ENCODE measurements at regions not wholly inside any gene's neighbourhood (a gene's known extent, or its start where the extent isn't known, plus 50 kb on each side); places are given as distances from the start of the nearest gene placed in this dataset.

DNA sequence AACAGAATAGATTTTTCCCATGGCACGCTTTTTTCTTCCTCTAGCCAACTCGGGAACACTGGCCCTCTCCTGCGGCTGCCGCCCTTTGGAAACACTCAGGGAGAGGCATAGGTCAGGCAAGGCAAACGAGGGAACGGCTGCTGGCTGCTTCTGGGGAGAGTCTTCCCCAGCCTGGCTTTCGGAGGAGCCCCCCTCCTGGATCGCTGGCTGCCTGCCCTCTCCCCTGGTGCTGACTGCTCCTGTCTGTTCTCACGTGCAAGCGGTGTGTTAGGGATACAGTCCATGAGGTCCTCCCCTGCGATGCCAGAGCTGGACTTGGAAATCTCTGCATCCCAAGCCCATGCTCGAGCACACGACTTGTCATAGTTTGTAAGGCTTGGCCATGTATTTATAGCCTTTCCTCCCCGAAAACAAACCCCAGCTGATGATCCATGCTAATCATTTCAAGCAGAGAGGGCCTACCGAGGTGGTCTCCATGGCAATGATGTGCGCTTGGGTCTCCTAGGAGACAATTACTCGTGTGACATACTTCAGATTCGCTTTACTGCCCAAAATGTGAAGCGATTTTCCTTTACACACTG lies 315.6 kb upstream of the ATP10A start:
- TF ChIP-seq, protein P1, sequence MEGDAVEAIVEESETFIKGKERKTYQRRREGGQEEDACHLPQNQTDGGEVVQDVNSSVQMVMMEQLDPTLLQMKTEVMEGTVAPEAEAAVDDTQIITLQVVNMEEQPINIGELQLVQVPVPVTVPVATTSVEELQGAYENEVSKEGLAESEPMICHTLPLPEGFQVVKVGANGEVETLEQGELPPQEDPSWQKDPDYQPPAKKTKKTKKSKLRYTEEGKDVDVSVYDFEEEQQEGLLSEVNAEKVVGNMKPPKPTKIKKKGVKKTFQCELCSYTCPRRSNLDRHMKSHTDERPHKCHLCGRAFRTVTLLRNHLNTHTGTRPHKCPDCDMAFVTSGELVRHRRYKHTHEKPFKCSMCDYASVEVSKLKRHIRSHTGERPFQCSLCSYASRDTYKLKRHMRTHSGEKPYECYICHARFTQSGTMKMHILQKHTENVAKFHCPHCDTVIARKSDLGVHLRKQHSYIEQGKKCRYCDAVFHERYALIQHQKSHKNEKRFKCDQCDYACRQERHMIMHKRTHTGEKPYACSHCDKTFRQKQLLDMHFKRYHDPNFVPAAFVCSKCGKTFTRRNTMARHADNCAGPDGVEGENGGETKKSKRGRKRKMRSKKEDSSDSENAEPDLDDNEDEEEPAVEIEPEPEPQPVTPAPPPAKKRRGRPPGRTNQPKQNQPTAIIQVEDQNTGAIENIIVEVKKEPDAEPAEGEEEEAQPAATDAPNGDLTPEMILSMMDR (conservative IDR thresholded peaks at IDR 0.05; ENCODE audit: low read length): no peak
- no peak overlapping the region for H3K4me3 ChIP-seq (ENCODE audit: low read length)
- DNase-seq (ENCODE audit: low read depth): no peak

DNA sequence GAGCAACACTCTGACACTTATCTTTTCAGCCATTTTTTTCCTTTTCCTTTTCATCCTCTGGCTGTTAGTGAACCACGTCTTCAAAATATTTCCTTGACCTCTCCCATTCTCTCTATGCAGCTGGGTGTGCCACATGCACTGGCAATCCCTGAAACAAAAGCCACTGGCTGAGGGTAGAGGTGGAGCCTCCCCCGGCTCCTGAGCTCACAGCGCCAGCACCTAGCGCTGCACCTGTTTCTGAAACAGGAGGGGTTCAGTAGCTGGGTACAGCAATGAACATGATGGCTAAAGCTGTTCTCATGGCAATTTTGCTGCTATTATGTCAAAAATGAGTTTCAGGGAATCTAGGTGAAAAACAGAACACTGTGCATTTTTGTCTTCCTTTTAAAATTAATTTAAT lies 314.7 kb upstream of the ATP10A start:
- no peak overlapping the region for H3K4me3 ChIP-seq (ENCODE audit: low read length)
- TF ChIP-seq, protein P1 (conservative IDR thresholded peaks at IDR 0.05; ENCODE audit: low read length): no peak
- DNase-seq (ENCODE audit: low read depth): no peak

DNA sequence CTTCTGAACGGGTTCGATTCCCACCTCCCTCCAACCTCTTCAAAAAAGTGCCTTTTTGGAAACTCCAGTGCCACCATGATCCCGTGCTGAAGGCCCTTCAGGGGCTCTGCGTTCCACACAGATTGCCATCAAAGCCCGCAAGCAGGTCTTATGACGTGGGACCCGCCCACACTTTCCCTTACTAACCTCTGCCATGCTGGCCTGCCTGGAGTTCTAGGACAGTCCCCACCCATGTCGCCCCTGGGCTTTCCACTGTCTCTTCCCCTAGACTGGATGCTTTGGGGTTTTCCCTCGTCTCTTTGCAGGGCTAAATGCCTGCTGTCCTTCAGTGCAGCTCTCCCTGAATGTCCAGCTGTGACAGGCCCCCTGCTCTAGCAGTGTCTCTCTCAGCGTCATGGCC lies 313.7 kb upstream of the ATP10A start:
- H3K4me3 ChIP-seq (ENCODE audit: low read length): no peak overlapping the region
- TF ChIP-seq, protein P1 (conservative IDR thresholded peaks at IDR 0.05; ENCODE audit: low read length): no peak
- DNase-seq (ENCODE audit: low read depth): no peak

DNA sequence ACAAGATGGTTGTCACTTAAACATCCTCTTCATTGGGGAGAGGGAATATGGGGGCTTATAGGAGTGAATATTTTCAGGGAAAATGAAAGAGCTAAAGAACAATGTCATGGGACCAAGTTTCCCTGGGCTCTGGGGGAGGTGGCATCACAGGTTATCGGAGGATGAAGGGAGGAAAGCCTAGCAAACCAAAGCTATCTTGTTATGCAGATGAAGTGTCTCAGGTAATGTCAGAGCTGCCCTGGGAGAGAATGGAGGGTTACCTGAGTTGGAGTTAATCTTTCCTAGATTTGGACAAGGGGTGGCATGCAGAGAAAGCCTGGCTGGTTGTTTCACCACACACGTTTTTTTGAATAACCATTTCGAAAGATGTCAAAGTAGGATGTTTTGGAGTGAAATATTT lies 308.1 kb upstream of the ATP10A start:
- DNase-seq (ENCODE audit: low read depth): no peak
- TF ChIP-seq, protein P1 (conservative IDR thresholded peaks at IDR 0.05; ENCODE audit: low read length): no peak
- H3K4me3 ChIP-seq (ENCODE audit: low read length): no peak overlapping the region

DNA sequence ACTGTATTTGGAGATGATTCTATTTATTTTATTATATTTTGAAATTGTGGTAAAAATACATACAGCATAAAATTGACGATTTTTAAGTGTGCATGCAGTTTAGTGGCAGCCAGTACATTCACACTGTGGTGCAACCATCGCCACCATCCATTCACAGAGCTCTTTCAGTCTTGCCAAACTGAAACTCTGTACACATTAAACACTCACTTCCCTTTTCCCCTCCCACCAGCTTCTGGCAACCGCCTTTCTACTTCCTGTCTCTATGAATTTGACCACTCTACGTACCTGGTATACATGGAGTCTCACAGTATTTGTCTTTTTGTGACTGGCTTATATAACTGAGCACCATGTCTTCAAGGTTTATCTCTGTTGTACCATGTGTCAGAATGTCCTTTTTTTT lies 303.3 kb upstream of the ATP10A start:
- TF ChIP-seq, protein P1 (conservative IDR thresholded peaks at IDR 0.05; ENCODE audit: low read length): no peak
- no peak overlapping the region for H3K4me3 ChIP-seq (ENCODE audit: low read length)
- no peak for DNase-seq (ENCODE audit: low read depth)

DNA sequence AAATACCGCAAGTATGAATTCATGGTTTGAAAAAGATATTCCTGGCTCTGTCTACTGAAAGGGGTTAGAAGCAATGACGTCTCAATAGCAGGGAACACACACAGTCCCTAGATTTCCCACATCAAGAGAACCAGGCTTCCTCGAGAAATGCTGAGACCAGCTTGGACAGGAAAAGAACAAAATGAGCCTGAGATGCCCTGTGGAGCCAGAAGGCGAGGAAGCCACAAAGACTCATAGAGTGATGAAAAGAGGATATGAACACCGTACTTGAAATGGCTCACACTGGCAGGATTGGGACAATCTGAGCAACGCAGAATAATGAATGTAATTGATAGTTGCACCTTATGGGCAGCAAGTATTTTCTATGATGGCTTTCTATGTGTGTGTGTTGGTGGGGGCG lies 302.4 kb upstream of the ATP10A start:
- DNase-seq (ENCODE audit: low read depth): no peak
- TF ChIP-seq, protein P1 (conservative IDR thresholded peaks at IDR 0.05; ENCODE audit: low read length): no peak
- no peak overlapping the region for H3K4me3 ChIP-seq (ENCODE audit: low read length)

DNA sequence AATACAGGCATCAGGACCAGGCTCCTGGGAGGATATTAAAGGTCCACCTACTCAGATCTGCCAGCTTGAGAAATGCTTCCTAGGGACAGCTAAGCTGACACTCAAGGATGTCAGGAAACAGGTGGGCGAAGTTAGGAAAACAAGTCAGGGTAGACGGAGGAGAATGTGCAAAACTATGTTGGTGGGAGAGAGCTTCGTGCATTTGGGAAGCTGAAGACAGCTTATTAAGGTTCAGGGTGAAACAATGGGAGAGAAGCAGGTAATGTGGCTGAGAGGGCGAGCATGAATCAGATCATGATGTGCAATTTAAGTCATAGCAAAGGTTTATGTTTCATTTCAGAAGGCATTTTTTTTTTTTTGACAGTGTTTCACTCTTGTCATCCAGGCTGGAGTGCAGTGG lies 297.2 kb upstream of the ATP10A start:
- DNase-seq (ENCODE audit: low read depth): no peak
- H3K4me3 ChIP-seq (ENCODE audit: low read length): no peak overlapping the region
- TF ChIP-seq, protein P1 (conservative IDR thresholded peaks at IDR 0.05; ENCODE audit: low read length): no peak

Measured in AG10803 (cell line).